SH-SY5Y (cell line): ENCODE measurements at regions not wholly inside any gene's neighbourhood (a gene's known extent, or its start where the extent isn't known, plus 50 kb on each side); places are given as distances from the start of the nearest gene placed in this dataset.

ENCODE experiments used
- GATA2 ChIP-seq: IDR thresholded peaks from 2 replicates; pipeline ENCODE4 v1.6.1; 2011; ENCODE audit warnings: mild to moderate bottlenecking, low read depth, low read length
- GATA3 ChIP-seq: IDR thresholded peaks from 2 replicates; pipeline ENCODE4 v1.6.1; 2011; ENCODE audit warnings: low read depth, mild to moderate bottlenecking, low read length, moderate library complexity

- no peak for TF ChIP-seq GATA3
- TF ChIP-seq GATA2: no peak
These were observed 82.6 kb upstream of the GPC6 start for GRCh38 chr13:93144031-93144430.
